Peyer's patch (tissue), 4 donors: ENCODE measurements at regions not wholly inside any gene's neighbourhood (a gene's known extent, or its start where the extent isn't known, plus 50 kb on each side); places are given as distances from the start of the nearest gene placed in this dataset.

Experiments used
- DNase-seq, 3 donors: peaks; one replicate each; pipeline ENCODE4 v3.0.0-alpha.2; 2017 to 2019
- H3K27ac ChIP-seq, 4 donors: fragments of 200-600 bp; sonication (generic); one replicate each; pipeline ENCODE4 v1.5.1; 2016 to 2019
- H3K27me3 ChIP-seq, 2 donors: fragments of 200-600 bp; sonication (generic); one replicate each; pipeline ENCODE4 v1.5.1; 2019
- H3K36me3 ChIP-seq, 3 donors: fragments of 200-600 bp; sonication (generic); one replicate each; pipeline ENCODE4 v1.5.1; 2016 to 2019
- H3K4me1 ChIP-seq, 4 donors: fragments of 200-600 bp; sonication (generic); one replicate each; pipeline ENCODE4 v1.5.1; 2016 to 2019
- H3K4me3 ChIP-seq, 4 donors: fragments of 200-600 bp; sonication (generic); 1 replicate in 3 of 4; 2 replicates in 1 of 4; pipeline ENCODE4 v1.5.1; 2016 to 2019; ENCODE audit warnings: mild to moderate bottlenecking in 1 of 4
- H3K9me3 ChIP-seq, 4 donors: fragments of 200-600 bp; sonication (generic); one replicate each; pipeline ENCODE4 v1.5.1; 2016 to 2019; ENCODE audit warnings: mild to moderate bottlenecking in 1 of 4
- CTCF ChIP-seq, 6 experiments: fragments of 450-650 bp in 4 of 6; fragments of 200-600 bp in 2 of 6; sonication (generic) in 1 of 6; IDR thresholded peaks; one replicate each; pipeline ENCODE4 v1.5.1; 2017 to 2019; ENCODE audit warnings: antibody characterized with exemption in 6 of 6, mild to moderate bottlenecking in 3 of 6, moderate library complexity in 1 of 6
- POLR2A ChIP-seq, 2 donors: fragments of 450-650 bp; IDR thresholded peaks; one replicate each; pipeline ENCODE4 v1.5.1; 2017; ENCODE audit warnings: antibody characterized with exemption in 2 of 2, mild to moderate bottlenecking in 2 of 2, moderate library complexity in 2 of 2

- Histone ChIP-seq H3K4me3 (no peak overlapping the region), H3K4me1 (no peaks in the 10 kb centered on the region), H3K27me3 (no peaks in the 10 kb centered on the region), H3K9me3 (no peaks in the 10 kb centered on the region), H3K36me3 (no peaks in the 10 kb centered on the region), H3K27ac (no peak overlapping the region)
- TF ChIP-seq POLR2A (IDR thresholded peaks at IDR 0.05) (no peak), CTCF (IDR thresholded peaks at IDR 0.05) (no peak)
- DNase-seq: no peak
Observed at GRCh38 chr10:120335553-120335952, 121.5 kb upstream of the PLPP4 start.

GRCh38 chr10:120336306-120336910 lies 120.6 kb upstream of the PLPP4 start:
- TF ChIP-seq CTCF (IDR thresholded peaks at IDR 0.05) (no peak), POLR2A (IDR thresholded peaks at IDR 0.05) (no peak)
- H3K36me3 ChIP-seq: no peaks in the 10 kb centered on the region

DNA sequence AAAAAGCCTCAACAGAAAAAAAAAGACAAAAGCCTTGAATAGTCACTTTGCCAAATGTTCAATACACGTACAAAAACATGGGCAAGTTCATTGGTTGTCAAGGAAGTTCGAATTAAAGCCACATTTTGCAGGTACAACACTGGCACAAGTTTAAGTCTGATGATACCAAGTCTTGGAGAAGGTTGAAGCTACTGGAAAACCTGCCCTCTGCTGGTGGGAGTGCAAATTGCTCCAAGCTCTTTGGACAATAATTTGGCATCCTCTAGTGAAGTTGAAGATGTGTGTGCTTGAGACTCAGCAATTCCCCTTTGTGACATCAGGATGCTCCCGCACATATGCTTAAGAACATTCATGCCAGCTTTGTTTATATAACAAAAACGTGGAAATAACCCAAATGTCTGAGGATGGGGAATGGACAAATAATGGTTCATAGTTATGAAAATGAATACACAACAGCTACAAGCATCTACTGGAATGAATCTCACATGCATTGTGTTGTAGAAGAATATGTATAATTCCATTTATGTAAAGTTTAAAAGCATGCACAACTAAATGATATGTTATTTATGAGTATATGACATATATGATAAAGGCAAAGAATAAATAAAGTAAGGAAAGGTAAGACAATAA lies 120.0 kb upstream of the PLPP4 start:
- Histone ChIP-seq H3K27ac (no peak overlapping the region), H3K27me3 (no peaks in the 10 kb centered on the region), H3K4me1 (no peaks in the 10 kb centered on the region), H3K36me3 (no peaks in the 10 kb centered on the region), H3K4me3 (no peak overlapping the region), H3K9me3 (no peaks in the 10 kb centered on the region)
- DNase-seq: peak; percentile 27 to 75 (median 53)
- TF ChIP-seq CTCF (IDR thresholded peaks at IDR 0.05) (peak; percentile 23 to 76 (median 56)), POLR2A (IDR thresholded peaks at IDR 0.05) (no peak)

More at GRCh38 chr10:120336306-120336910, 120.6 kb upstream of the PLPP4 start:
- H3K9me3 ChIP-seq: no peaks in the 10 kb centered on the region
- no peak for DNase-seq
- no peak overlapping the region for H3K4me3 ChIP-seq
- H3K27ac ChIP-seq: no peak overlapping the region
- H3K27me3 ChIP-seq: no peaks in the 10 kb centered on the region
- no peaks in the 10 kb centered on the region for H3K4me1 ChIP-seq

GRCh38 chr10:120342115-120342714 lies 114.8 kb upstream of the PLPP4 start:
- no peaks in the 10 kb centered on the region for H3K9me3 ChIP-seq
- no peaks in the 10 kb centered on the region for H3K36me3 ChIP-seq
- no peak for DNase-seq
- H3K4me1 ChIP-seq: no peaks in the 10 kb centered on the region
- no peaks in the 10 kb centered on the region for H3K27me3 ChIP-seq
- no peak overlapping the region for H3K27ac ChIP-seq
- TF ChIP-seq POLR2A (IDR thresholded peaks at IDR 0.05) (no peak), CTCF (IDR thresholded peaks at IDR 0.05) (no peak)
- no peak overlapping the region for H3K4me3 ChIP-seq

- no peaks in the 10 kb centered on the region for H3K4me1 ChIP-seq
- H3K36me3 ChIP-seq: no peaks in the 10 kb centered on the region
- no peaks in the 10 kb centered on the region for H3K27me3 ChIP-seq
- TF ChIP-seq CTCF (IDR thresholded peaks at IDR 0.05) (no peak), POLR2A (IDR thresholded peaks at IDR 0.05) (no peak)
- no peak overlapping the region for H3K4me3 ChIP-seq
- DNase-seq: no peak
- H3K9me3 ChIP-seq: no peaks in the 10 kb centered on the region
- no peak overlapping the region for H3K27ac ChIP-seq
Observed at GRCh38 chr10:120345186-120345585, 111.8 kb upstream of the PLPP4 start.
